Left ventricle myocardium inferior (tissue), 1 donor: ENCODE measurements at regions not wholly inside any gene's neighbourhood (a gene's known extent, or its start where the extent isn't known, plus 50 kb on each side); places are given as distances from the start of the nearest gene placed in this dataset.
A peak's percentile ranks its signal among the peaks of the same experiment; 100 is the strongest.

Experiments
- DNase-seq: peaks from one replicate; pipeline ENCODE4 v3.0.0-alpha.2; 2020
- H3K27ac ChIP-seq: fragments of 200-600 bp; replicated peaks from 2 replicates; pipeline ENCODE4 v1.8.0; 2021
- H3K27me3 ChIP-seq: fragments of 200-600 bp; 2 replicates; pipeline ENCODE4 v1.8.0; 2021; ENCODE audit warnings: low read depth
- H3K36me3 ChIP-seq: fragments of 200-600 bp; 2 replicates; pipeline ENCODE4 v1.8.0; 2021
- H3K4me1 ChIP-seq: fragments of 200-600 bp; 2 replicates; pipeline ENCODE4 v1.8.0; 2021
- H3K4me3 ChIP-seq: fragments of 200-600 bp; 2 replicates; pipeline ENCODE4 v1.8.0; 2021; ENCODE audit warnings: mild to moderate bottlenecking, moderate library complexity
- H3K9me3 ChIP-seq: fragments of 200-600 bp; replicated peaks from 2 replicates; pipeline ENCODE4 v1.8.0; 2021
- intact Hi-C: fragments of 100-400 bp; cut with micrococcal nuclease; formaldehyde crosslinking; loops from one replicate; pipeline ENCODE4 v1.11.0; 2022
- TF ChIP-seq, protein P1 (sequence below): fragments of 200-600 bp; IDR thresholded peaks from 2 replicates; pipeline ENCODE4 v1.8.0; 2021; ENCODE audit warnings: antibody characterized with exemption, mild to moderate bottlenecking, borderline replicate concordance
- donor health status: DM: no; HTN: yes; CAD: no; lungs with severe emphysema.

DNA sequence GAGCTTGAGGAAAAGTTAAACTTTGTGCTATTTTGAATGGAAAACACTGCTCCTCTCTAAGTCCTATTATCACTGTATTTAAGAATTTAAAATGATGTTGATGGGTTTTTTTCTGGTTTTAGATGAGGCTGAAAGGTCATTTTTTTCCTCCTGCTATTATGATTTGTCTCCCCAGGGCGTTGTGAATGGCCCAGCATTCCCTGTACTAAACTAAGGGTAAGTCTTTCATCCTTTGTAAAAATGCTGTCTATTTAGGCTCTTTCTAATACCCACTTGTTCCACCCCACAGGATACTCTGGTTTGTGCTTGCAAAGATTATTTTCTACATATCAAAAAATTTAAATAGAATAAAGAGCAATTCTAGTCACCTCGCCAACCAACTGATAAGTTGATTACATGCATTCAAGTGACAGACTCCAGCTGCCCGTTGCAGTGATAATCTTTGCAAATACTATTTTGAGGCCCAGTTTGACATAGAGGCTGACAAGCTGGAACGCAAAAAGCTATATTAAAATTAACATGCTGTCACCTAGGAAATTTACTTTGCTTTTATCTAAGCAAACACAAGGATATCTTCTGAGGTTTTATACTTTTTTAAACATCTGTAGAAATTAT is 222.3 kb upstream of the TMEM229A start:
- Histone ChIP-seq H3K4me1 (peaks cover 25% of the 10 kb centered on the region), H3K27ac (peak overlapping the region; percentile 35), H3K36me3 (no peaks in the 10 kb centered on the region), H3K4me3 (no peak overlapping the region), H3K27me3 (no peaks in the 10 kb centered on the region), H3K9me3 (no peaks in the 10 kb centered on the region)
- TF ChIP-seq, protein P1, sequence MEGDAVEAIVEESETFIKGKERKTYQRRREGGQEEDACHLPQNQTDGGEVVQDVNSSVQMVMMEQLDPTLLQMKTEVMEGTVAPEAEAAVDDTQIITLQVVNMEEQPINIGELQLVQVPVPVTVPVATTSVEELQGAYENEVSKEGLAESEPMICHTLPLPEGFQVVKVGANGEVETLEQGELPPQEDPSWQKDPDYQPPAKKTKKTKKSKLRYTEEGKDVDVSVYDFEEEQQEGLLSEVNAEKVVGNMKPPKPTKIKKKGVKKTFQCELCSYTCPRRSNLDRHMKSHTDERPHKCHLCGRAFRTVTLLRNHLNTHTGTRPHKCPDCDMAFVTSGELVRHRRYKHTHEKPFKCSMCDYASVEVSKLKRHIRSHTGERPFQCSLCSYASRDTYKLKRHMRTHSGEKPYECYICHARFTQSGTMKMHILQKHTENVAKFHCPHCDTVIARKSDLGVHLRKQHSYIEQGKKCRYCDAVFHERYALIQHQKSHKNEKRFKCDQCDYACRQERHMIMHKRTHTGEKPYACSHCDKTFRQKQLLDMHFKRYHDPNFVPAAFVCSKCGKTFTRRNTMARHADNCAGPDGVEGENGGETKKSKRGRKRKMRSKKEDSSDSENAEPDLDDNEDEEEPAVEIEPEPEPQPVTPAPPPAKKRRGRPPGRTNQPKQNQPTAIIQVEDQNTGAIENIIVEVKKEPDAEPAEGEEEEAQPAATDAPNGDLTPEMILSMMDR, result no peak
- intact Hi-C loops, result no loop called here
- no peak for DNase-seq

DNA sequence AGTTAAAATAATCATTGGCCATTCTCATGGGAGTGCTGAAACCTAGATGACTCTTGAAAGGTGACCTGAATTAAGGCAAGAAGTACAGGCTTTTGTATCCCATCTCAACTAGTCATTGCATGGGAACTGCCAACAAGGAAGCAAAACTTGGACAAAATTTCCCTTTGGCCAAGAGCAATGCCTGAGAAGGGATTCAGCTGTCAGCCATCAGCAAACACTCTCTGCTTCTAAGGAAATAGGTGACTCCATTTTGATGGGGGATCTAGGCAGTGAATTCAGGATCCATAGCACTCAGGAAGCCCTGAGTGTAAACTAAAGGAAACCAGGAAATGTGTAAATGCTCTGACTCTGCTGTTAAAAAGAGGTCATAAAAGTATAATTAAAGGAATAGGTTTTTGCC is 221.5 kb upstream of the TMEM229A start:
- TF ChIP-seq, protein P1, result no peak
- H3K36me3 ChIP-seq, result no peaks in the 10 kb centered on the region
- intact Hi-C loops, result no loop called here
- no peaks in the 10 kb centered on the region for H3K27me3 ChIP-seq
- H3K9me3 ChIP-seq, result no peaks in the 10 kb centered on the region
- H3K4me3 ChIP-seq, result no peak overlapping the region
- DNase-seq, result no peak
- H3K27ac ChIP-seq, result no peak overlapping the region
- H3K4me1 ChIP-seq, result peaks cover 25% of the 10 kb centered on the region

DNA sequence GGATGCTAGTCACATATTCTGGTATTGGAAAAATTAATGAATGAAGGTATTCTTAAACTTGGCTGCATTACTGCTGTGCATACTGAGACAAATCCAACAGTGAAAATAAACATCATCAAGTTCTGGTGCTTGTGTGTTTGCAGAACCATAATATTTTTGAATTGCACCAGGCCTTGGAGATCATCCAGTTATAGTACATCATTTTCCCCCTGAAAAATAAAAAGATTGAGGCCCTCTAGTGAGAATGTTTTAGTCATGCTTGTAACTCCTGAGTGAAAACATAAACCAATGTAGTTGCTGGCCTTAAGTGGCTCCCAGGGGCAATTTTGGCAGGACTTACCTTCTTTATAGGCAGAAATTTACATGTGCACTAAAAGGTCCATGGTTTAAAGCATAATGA is 218.8 kb upstream of the TMEM229A start:
- intact Hi-C loops, result no loop called here
- Histone ChIP-seq H3K36me3 (no peaks in the 10 kb centered on the region), H3K4me3 (no peak overlapping the region), H3K9me3 (peaks cover 6% of the 10 kb centered on the region), H3K27me3 (no peaks in the 10 kb centered on the region), H3K4me1 (peaks cover 17% of the 10 kb centered on the region), H3K27ac (no peak overlapping the region)
- TF ChIP-seq, protein P1, result no peak
- DNase-seq, result no peak

DNA sequence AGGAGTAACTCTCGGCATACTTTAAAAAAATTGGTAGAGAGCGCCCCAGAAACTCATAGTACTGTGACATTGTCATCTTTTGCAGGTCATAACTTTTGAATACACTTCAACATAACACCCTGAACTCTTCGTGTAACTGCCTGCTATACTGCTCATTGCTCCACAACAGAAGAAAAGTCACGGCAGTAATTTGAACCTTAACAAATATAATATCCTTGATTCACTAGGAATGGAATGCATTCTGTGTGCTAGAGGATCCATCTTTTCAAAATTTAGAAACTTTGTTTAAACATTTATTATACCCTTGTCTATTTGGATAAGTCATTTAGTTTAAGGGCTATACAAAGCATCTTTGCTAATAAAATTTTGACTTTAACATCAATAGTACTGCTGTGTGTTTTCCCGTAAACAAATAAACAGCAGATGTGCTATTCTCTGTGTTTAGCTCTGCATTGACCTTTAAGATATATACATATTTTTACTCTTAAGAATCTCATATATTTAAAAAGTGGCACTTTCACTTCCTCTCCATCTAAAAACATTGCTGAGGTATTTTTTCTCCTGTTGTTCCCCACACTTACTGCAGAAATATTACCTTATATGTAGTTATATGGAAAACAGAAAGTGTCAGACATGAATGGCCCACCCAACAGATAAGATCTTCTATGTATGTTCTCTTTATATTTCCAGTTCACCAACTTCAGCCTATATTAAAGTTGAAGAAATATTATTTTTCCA is 217.6 kb upstream of the TMEM229A start:
- TF ChIP-seq, protein P1, result no peak
- Histone ChIP-seq H3K9me3 (peaks cover 6% of the 10 kb centered on the region), H3K4me1 (peaks cover 10% of the 10 kb centered on the region), H3K27ac (no peak overlapping the region), H3K36me3 (no peaks in the 10 kb centered on the region), H3K27me3 (no peaks in the 10 kb centered on the region), H3K4me3 (no peak overlapping the region)
- DNase-seq, result no peak
- intact Hi-C loops, result no loop called here

DNA sequence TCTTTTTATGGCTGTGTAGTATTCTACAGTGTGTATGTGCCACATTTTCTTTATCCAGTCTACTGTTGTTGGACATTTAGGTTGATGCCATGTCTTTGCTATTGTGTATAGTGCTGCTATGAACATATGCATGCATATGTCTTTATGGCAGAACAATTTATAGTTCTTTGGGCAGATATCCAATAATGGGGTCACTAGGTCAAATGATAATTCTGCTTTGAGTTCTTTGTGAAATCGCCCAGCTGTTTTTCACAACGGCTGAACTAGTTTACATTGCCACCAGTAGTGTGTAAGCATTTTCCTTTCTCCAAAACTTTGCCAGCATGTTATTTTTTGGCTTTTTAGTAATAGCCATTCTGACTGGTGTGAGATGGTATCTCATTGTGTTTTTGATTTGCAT is 214.8 kb upstream of the TMEM229A start:
- Histone ChIP-seq H3K36me3 (no peaks in the 10 kb centered on the region), H3K4me1 (no peaks in the 10 kb centered on the region), H3K9me3 (peaks cover 6% of the 10 kb centered on the region), H3K4me3 (no peak overlapping the region), H3K27ac (no peak overlapping the region), H3K27me3 (no peaks in the 10 kb centered on the region)
- TF ChIP-seq, protein P1, result no peak
- no peak for DNase-seq
- intact Hi-C loops, result no loop called here
